GM21576 (cell line): ENCODE measurements at regions not wholly inside any gene's neighbourhood (a gene's known extent, or its start where the extent isn't known, plus 50 kb on each side); places are given as distances from the start of the nearest gene placed in this dataset.

Source experiments
- ATAC-seq: cut with Tn5 transposase; IDR thresholded peaks from one replicate; pipeline ENCODE4 v1.9.1; 2021; ENCODE audit warnings: mild to moderate bottlenecking, moderate library complexity; ENCODE audit not compliant: unreplicated experiment

GRCh38 chr12:59927032-59927431, 331.2 kb downstream of the SLC16A7 start:
- ATAC-seq, result no peak

GRCh38 chr12:59928416-59928815, 332.6 kb downstream of the SLC16A7 start:
- ATAC-seq, result no peak

- ATAC-seq, result no peak
Measured at GRCh38 chr12:59929110-59929509, 333.3 kb downstream of the SLC16A7 start.

- ATAC-seq, result no peak
Measured at GRCh38 chr12:59934486-59934885, 338.7 kb downstream of the SLC16A7 start.

GRCh38 chr12:59936534-59936933, 340.7 kb downstream of the SLC16A7 start:
- ATAC-seq, result no peak

- ATAC-seq, result no peak
Measured at GRCh38 chr12:59937148-59937547, 341.3 kb downstream of the SLC16A7 start.

GRCh38 chr12:59938190-59938962, 342.5 kb downstream of the SLC16A7 start:
- ATAC-seq, result no peak

- ATAC-seq, result no peak
Measured at GRCh38 chr12:59940631-59941342, 345.0 kb downstream of the SLC16A7 start.

GRCh38 chr12:59941461-59941860, 345.6 kb downstream of the SLC16A7 start:
- no peak for ATAC-seq

GRCh38 chr12:59944177-59944576, 348.3 kb downstream of the SLC16A7 start:
- ATAC-seq, result no peak

GRCh38 chr12:59946635-59947034, 350.8 kb downstream of the SLC16A7 start:
- ATAC-seq, result no peak

GRCh38 chr12:59963546-59963945, 367.7 kb downstream of the SLC16A7 start:
- no peak for ATAC-seq

- ATAC-seq, result no peak
Measured at GRCh38 chr12:59972905-59973304, 377.1 kb downstream of the SLC16A7 start.

- ATAC-seq, result no peak
Measured at GRCh38 chr12:59973515-59973914, 377.7 kb downstream of the SLC16A7 start.

GRCh38 chr12:59977779-59978178, 381.9 kb downstream of the SLC16A7 start:
- ATAC-seq, result no peak

- no peak for ATAC-seq
Measured at GRCh38 chr12:59980476-59980875, 384.6 kb downstream of the SLC16A7 start.

GRCh38 chr12:59999291-59999690, 403.5 kb downstream of the SLC16A7 start:
- no peak for ATAC-seq

GRCh38 chr12:60010486-60010885, 414.7 kb downstream of the SLC16A7 start:
- ATAC-seq, result no peak

GRCh38 chr12:60012659-60013058, 416.8 kb downstream of the SLC16A7 start:
- no peak for ATAC-seq

GRCh38 chr12:60014436-60014835, 418.6 kb downstream of the SLC16A7 start:
- no peak for ATAC-seq

- no peak for ATAC-seq
Measured at GRCh38 chr12:60020068-60020467, 424.2 kb downstream of the SLC16A7 start.

- no peak for ATAC-seq
Measured at GRCh38 chr12:60021235-60021634, 425.4 kb downstream of the SLC16A7 start.
